Keratinocyte (primary cell): ENCODE measurements at regions not wholly inside any gene's neighbourhood (a gene's known extent, or its start where the extent isn't known, plus 50 kb on each side); places are given as distances from the start of the nearest gene placed in this dataset.

ENCODE experiments used
- DNase-seq: peaks from one replicate; pipeline ENCODE4 v3.0.0-alpha.2; 2011; ENCODE audit warnings: low read depth, missing footprints, low spot score
- FAIRE-seq: peaks from 2 replicates; lab custom pipeline; 2011; peaks lifted over from hg19 to GRCh38; lab: Jason Lieb, UNC
- H2AFZ ChIP-seq: 2 replicates; pipeline ENCODE4 v1.6.0; 2012; ENCODE audit warnings: low read length, control low read depth, inconsistent platforms; ENCODE audit not compliant: control insufficient read depth
- H3K27ac ChIP-seq: 2 replicates; pipeline ENCODE4 v1.5.1; 2011; ENCODE audit warnings: low read length; ENCODE audit not compliant: control insufficient read depth, insufficient read depth
- H3K27me3 ChIP-seq: 3 replicates; pipeline ENCODE4 v1.6.0; 2011; ENCODE audit warnings: low read length; ENCODE audit not compliant: control insufficient read depth, insufficient read depth; ENCODE audit errors: extremely low read depth
- H3K36me3 ChIP-seq, 2 experiments: 2 replicates in 1 of 2; 3 replicates in 1 of 2; pipeline ENCODE4 v1.5.1; 2011; ENCODE audit warnings: low read length in 2 of 2, mild to moderate bottlenecking in 1 of 2; ENCODE audit not compliant: control insufficient read depth in 2 of 2, insufficient read depth in 2 of 2; ENCODE audit errors: extremely low read depth in 1 of 2
- H3K4me1 ChIP-seq: 3 replicates; pipeline ENCODE4 v1.5.1; 2011; ENCODE audit warnings: low read length; ENCODE audit not compliant: control insufficient read depth, insufficient read depth; ENCODE audit errors: extremely low read depth
- H3K4me2 ChIP-seq: 3 replicates; pipeline ENCODE4 v1.6.0; 2011; ENCODE audit warnings: low read depth, low read length; ENCODE audit not compliant: control insufficient read depth, insufficient read depth; ENCODE audit errors: extremely low read depth
- H3K4me3 ChIP-seq, 3 experiments: fragments of 200-600 bp in 1 of 3; sonication (generic) in 1 of 3; 2 replicates in 2 of 3; 3 replicates in 1 of 3; pipeline ENCODE4 v1.5.1; 2011 to 2016; ENCODE audit warnings: low read length in 3 of 3, mild to moderate bottlenecking in 3 of 3, control low read depth in 2 of 3, inconsistent platforms in 1 of 3, low read depth in 1 of 3, mixed read lengths in 1 of 3, mixed run types in 1 of 3, moderate library complexity in 1 of 3; ENCODE audit not compliant: control insufficient read depth in 2 of 3, insufficient read depth in 2 of 3; ENCODE audit errors: extremely low read depth in 1 of 3
- H3K79me2 ChIP-seq: 2 replicates; pipeline ENCODE4 v1.6.0; 2012; ENCODE audit warnings: low read length; ENCODE audit not compliant: control insufficient read depth, insufficient read depth
- H3K9ac ChIP-seq: 3 replicates; pipeline ENCODE4 v1.6.0; 2011; ENCODE audit warnings: low read length; ENCODE audit not compliant: control insufficient read depth, insufficient read depth; ENCODE audit errors: extremely low read depth
- H3K9me1 ChIP-seq: 3 replicates; pipeline ENCODE4 v1.6.0; 2011; ENCODE audit warnings: low read length; ENCODE audit not compliant: control insufficient read depth, insufficient read depth; ENCODE audit errors: extremely low read depth
- H3K9me3 ChIP-seq: 2 replicates; pipeline ENCODE4 v1.5.1; 2012; ENCODE audit warnings: low read depth, low read length; ENCODE audit not compliant: control insufficient read depth
- H4K20me1 ChIP-seq: 3 replicates; pipeline ENCODE4 v1.6.0; 2011; ENCODE audit warnings: low read length; ENCODE audit not compliant: control insufficient read depth, insufficient read depth; ENCODE audit errors: extremely low read depth
- EZH2 ChIP-seq: IDR thresholded peaks from one replicate; pipeline ENCODE4 v1.6.1; 2012; ENCODE audit warnings: inconsistent platforms, mild to moderate bottlenecking, low read length, moderate library complexity
- dilution Hi-C: fragments of 300-500 bp; cut with MboI; formaldehyde crosslinking; loops from one replicate; pipeline ENCODE4 v1.7.0; 2020; ENCODE audit warnings: low sequenced_read_pairs; ENCODE audit not compliant: extremely low pct_ligation_motif_present
- TF ChIP-seq, protein P1 (sequence below), 3 experiments: IDR thresholded peaks in 1 of 3; conservative IDR thresholded peaks in 1 of 3; optimal IDR thresholded peaks in 1 of 3; 2 replicates in 2 of 3; 3 replicates in 1 of 3; pipeline versions ENCODE3 to v1.5.1; 2011; ENCODE audit warnings: low read length in 3 of 3, mild to moderate bottlenecking in 3 of 3, moderate library complexity in 2 of 3, control low read depth in 1 of 3, inconsistent platforms in 1 of 3; ENCODE audit not compliant: insufficient read depth in 2 of 3; ENCODE audit errors: extremely low read depth in 1 of 3

DNA sequence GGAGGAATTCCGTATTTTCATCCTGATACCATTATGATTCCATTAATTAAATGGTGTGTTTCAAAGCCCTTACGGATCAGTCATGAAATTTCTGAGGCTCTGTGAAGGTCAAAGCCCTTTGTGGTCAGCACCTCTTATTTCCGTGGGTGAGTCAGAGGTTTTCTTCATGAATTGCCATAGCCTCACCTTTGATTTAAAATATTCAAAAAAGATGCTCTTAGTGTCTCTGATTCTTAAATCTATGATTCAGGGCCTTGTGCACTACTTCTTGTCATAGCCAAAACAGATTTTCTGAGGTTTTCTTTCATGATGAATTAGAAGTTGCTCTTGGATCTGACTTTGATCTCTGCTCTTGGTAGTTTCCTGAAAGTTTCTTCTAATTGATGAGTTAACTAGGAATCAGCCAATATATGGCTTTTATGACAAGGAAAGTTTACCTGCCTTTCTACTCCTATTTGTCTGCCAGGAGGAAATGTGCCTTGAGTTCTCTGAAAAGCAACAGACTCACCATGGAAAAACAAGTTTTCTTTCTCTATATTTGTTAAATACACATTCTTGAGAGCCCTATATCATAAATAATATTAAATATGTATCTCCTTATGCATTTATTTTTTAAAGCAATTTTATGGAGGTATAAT is 613.0 kb downstream of the UTRN start:
- peak; percentile 21 for DNase-seq
- no peak overlapping the region for H3K4me2 ChIP-seq
- H3K79me2 ChIP-seq = no peaks in the 10 kb centered on the region
- no peak overlapping the region for H2AFZ ChIP-seq
- no peaks in the 10 kb centered on the region for H3K9me1 ChIP-seq
- peaks cover 7% of the 10 kb centered on the region for H3K4me1 ChIP-seq
- no peak overlapping the region for H3K27ac ChIP-seq
- no peak overlapping the region for H3K9ac ChIP-seq
- H3K4me3 ChIP-seq = no peak overlapping the region
- no peak for FAIRE-seq
- no peaks in the 10 kb centered on the region for H3K27me3 ChIP-seq
- H3K36me3 ChIP-seq = no peaks in the 10 kb centered on the region
- TF ChIP-seq, protein P1, sequence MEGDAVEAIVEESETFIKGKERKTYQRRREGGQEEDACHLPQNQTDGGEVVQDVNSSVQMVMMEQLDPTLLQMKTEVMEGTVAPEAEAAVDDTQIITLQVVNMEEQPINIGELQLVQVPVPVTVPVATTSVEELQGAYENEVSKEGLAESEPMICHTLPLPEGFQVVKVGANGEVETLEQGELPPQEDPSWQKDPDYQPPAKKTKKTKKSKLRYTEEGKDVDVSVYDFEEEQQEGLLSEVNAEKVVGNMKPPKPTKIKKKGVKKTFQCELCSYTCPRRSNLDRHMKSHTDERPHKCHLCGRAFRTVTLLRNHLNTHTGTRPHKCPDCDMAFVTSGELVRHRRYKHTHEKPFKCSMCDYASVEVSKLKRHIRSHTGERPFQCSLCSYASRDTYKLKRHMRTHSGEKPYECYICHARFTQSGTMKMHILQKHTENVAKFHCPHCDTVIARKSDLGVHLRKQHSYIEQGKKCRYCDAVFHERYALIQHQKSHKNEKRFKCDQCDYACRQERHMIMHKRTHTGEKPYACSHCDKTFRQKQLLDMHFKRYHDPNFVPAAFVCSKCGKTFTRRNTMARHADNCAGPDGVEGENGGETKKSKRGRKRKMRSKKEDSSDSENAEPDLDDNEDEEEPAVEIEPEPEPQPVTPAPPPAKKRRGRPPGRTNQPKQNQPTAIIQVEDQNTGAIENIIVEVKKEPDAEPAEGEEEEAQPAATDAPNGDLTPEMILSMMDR (optimal IDR thresholded peaks at IDR 0.05 in 1 of 3, IDR thresholded peaks at IDR 0.05 in 1 of 3, conservative IDR thresholded peaks at IDR 0.05 in 1 of 3; ENCODE audit: extremely low read depth in 1 of 3, insufficient read depth in 2 of 3, low read length in 3 of 3) = no peak
- no peak for TF ChIP-seq EZH2
- H3K9me3 ChIP-seq = no peaks in the 10 kb centered on the region
- dilution Hi-C loops = no loop called here
- H4K20me1 ChIP-seq = no peaks in the 10 kb centered on the region

DNA sequence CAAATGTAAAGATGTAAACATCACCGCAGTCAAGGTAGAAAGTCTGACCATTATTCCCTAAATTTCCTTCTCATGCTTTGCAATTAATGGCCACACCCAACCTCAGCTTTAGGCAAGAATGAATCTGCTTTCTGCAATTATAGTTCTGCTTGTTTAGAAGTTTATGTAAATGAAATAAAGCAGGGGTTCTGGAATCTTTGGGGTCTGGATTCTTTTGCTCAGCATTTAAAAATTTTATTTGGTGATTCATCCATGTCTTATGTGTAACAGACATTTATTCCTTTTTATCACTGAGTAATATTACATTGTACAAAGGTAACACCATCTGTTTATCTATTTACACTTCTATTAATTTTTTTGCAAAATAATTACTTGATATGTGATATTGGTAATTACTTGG is 613.6 kb downstream of the UTRN start:
- Histone ChIP-seq H3K9ac (no peak overlapping the region), H3K27me3 (no peaks in the 10 kb centered on the region), H3K4me3 (no peak overlapping the region), H3K27ac (no peak overlapping the region), H3K36me3 (no peaks in the 10 kb centered on the region), H3K4me2 (no peak overlapping the region), H3K9me1 (no peaks in the 10 kb centered on the region), H3K79me2 (no peaks in the 10 kb centered on the region), H3K4me1 (peaks cover 7% of the 10 kb centered on the region), H4K20me1 (no peaks in the 10 kb centered on the region), H3K9me3 (no peaks in the 10 kb centered on the region), H2AFZ (no peak overlapping the region)
- no peak for DNase-seq
- TF ChIP-seq EZH2 = no peak
- TF ChIP-seq, protein P1 (optimal IDR thresholded peaks at IDR 0.05 in 1 of 3, IDR thresholded peaks at IDR 0.05 in 1 of 3, conservative IDR thresholded peaks at IDR 0.05 in 1 of 3; ENCODE audit: extremely low read depth in 1 of 3, insufficient read depth in 2 of 3, low read length in 3 of 3) = no peak
- no peak for FAIRE-seq
- dilution Hi-C loops = no loop called here
